ENCODE measurements at regions not wholly inside any gene's neighbourhood (a gene's known extent, or its start where the extent isn't known, plus 50 kb on each side); places are given as distances from the start of the nearest gene placed in this dataset.

DNA sequence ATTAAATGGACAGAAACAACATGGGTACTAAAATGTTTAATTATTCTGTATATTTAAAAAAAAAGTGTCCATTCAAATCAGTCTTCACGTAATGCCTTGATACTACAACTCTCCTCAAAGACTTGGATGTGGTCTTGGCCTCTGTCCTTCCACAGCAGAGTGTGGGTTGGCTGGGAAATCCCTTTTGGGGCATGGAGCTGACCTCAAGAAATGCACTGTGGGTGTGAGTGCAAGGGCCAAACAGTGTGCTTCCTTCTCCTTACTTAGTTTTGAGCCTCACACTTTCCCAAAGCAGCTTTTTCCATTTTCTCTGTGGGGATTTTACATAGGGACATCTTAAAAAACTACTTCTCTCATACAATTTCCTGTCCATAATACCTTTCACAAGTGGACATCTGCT is 607.4 kb downstream of the EFNB2 start:
- WGBS (ENCODE audit: insufficient coverage, low coverage, low lambda C conversion rate, missing lambda C conversion rate) = 78% methylated on average over 1 of the region's 1 CpG
- intact Hi-C loops (cut with DNase I) = no loop called here

DNA sequence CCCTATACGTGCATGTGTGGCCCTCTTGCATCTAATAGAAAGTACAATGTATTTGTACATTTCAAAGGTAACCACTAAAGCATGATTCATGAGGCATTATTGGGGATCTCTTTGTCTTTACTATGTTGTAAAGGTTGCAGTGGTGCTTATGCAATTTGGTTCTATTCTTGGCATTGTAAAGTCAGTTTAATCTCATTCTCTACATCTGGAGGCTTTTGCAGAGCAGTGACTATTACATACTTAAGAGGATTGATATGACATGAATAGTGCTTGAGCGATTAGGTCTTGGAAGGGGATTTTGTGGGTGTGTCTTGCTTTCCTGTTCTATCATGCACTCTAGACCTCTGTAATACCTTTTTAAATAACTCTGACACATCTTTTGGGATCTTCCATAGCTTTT is 610.0 kb downstream of the EFNB2 start:
- intact Hi-C loops (cut with DNase I) = no loop called here
- no peak for DNase-seq
- Histone ChIP-seq H3K36me3 (no peaks in the 10 kb centered on the region), H3K4me1 (no peaks in the 10 kb centered on the region), H3K4me3 (no peak overlapping the region), H3K9me3 (no peaks in the 10 kb centered on the region), H3K27me3 (no peaks in the 10 kb centered on the region), H3K27ac (no peak overlapping the region)
- no peak for ATAC-seq
- 64% methylated on average over 2 of the region's 2 CpGs for WGBS (ENCODE audit: insufficient coverage, low coverage, low lambda C conversion rate, missing lambda C conversion rate)
- TF ChIP-seq POLR2A (IDR thresholded peaks at IDR 0.05) = no peak
- TF ChIP-seq, protein P1, sequence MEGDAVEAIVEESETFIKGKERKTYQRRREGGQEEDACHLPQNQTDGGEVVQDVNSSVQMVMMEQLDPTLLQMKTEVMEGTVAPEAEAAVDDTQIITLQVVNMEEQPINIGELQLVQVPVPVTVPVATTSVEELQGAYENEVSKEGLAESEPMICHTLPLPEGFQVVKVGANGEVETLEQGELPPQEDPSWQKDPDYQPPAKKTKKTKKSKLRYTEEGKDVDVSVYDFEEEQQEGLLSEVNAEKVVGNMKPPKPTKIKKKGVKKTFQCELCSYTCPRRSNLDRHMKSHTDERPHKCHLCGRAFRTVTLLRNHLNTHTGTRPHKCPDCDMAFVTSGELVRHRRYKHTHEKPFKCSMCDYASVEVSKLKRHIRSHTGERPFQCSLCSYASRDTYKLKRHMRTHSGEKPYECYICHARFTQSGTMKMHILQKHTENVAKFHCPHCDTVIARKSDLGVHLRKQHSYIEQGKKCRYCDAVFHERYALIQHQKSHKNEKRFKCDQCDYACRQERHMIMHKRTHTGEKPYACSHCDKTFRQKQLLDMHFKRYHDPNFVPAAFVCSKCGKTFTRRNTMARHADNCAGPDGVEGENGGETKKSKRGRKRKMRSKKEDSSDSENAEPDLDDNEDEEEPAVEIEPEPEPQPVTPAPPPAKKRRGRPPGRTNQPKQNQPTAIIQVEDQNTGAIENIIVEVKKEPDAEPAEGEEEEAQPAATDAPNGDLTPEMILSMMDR (IDR thresholded peaks at IDR 0.05) = no peak

More for the DNA sequence above, 607.4 kb downstream of the EFNB2 start:
- TF ChIP-seq POLR2A (IDR thresholded peaks at IDR 0.05) = no peak
- TF ChIP-seq, protein P1 (IDR thresholded peaks at IDR 0.05) = no peak
- H3K27me3 ChIP-seq = no peaks in the 10 kb centered on the region
- no peak overlapping the region for H3K4me3 ChIP-seq
- H3K9me3 ChIP-seq = no peaks in the 10 kb centered on the region
- H3K27ac ChIP-seq = no peak overlapping the region
- ATAC-seq (no peak), DNase-seq (no peak)
- H3K4me1 ChIP-seq = no peaks in the 10 kb centered on the region
- no peaks in the 10 kb centered on the region for H3K36me3 ChIP-seq

DNA sequence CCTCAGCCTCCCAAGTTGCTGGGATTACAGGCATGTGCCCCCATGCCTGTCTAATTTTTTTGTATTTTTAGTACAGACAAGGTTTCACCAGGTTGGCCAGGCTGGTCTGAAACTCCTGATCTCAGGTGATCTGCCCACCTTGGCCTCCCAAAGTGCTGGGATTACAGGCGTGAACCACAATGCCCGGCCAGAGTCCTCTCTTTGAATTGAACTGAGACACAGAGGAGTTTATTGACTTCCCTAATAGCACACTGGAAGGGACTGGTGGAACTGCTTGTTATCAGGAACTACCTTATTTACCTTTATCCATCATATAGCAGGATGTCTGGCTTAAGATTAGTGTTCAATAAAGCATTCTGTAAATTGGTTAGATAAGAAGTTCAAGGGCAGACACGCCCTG is 613.8 kb downstream of the EFNB2 start:
- Histone ChIP-seq H3K27ac (no peak overlapping the region), H3K4me1 (no peaks in the 10 kb centered on the region), H3K9me3 (no peaks in the 10 kb centered on the region), H3K4me3 (no peak overlapping the region), H3K36me3 (no peaks in the 10 kb centered on the region), H3K27me3 (no peaks in the 10 kb centered on the region)
- intact Hi-C loops (cut with DNase I) = no loop called here
- TF ChIP-seq, protein P1 (IDR thresholded peaks at IDR 0.05) = no peak
- no peak for TF ChIP-seq POLR2A (IDR thresholded peaks at IDR 0.05)
- ATAC-seq (no peak), DNase-seq (no peak)
- WGBS (ENCODE audit: insufficient coverage, low coverage, low lambda C conversion rate, missing lambda C conversion rate) = 44% methylated on average over 3 of the region's 3 CpGs

DNA sequence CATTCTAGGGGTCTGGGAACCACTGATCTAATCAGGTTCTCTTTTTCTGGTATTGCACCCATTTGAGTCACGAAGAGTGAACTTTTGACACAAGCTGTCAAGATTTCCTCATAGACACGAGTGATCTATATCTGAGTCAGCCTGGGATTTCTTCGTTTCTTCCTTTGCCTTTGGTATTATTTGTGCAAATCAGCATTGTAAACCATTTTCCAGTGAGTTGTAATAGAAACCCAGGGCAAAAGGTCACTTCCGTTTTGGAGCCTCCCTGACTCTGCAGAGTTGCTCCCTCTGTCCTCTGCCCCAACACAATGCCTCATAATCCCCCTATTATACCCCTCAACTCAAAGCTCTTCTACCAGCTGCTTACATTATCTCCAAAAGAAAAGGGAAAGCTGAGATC is 615.1 kb downstream of the EFNB2 start:
- H3K9me3 ChIP-seq = no peaks in the 10 kb centered on the region
- intact Hi-C loops (cut with DNase I) = no loop called here
- DNase-seq = no peak
- no peaks in the 10 kb centered on the region for H3K4me1 ChIP-seq
- H3K36me3 ChIP-seq = no peaks in the 10 kb centered on the region
- TF ChIP-seq, protein P1 (IDR thresholded peaks at IDR 0.05) = no peak
- no peak for TF ChIP-seq POLR2A (IDR thresholded peaks at IDR 0.05)
- ATAC-seq = no peak
- H3K27me3 ChIP-seq = no peaks in the 10 kb centered on the region
- WGBS (ENCODE audit: insufficient coverage, low coverage, low lambda C conversion rate, missing lambda C conversion rate) = 14% methylated on average over 4 of the region's 4 CpGs
- H3K27ac ChIP-seq = no peak overlapping the region
- H3K4me3 ChIP-seq = no peak overlapping the region

Data from right lobe of liver (tissue), 6 donors.